ENCODE measurements at regions not wholly inside any gene's neighbourhood (a gene's known extent, or its start where the extent isn't known, plus 50 kb on each side); places are given as distances from the start of the nearest gene placed in this dataset.

DNA sequence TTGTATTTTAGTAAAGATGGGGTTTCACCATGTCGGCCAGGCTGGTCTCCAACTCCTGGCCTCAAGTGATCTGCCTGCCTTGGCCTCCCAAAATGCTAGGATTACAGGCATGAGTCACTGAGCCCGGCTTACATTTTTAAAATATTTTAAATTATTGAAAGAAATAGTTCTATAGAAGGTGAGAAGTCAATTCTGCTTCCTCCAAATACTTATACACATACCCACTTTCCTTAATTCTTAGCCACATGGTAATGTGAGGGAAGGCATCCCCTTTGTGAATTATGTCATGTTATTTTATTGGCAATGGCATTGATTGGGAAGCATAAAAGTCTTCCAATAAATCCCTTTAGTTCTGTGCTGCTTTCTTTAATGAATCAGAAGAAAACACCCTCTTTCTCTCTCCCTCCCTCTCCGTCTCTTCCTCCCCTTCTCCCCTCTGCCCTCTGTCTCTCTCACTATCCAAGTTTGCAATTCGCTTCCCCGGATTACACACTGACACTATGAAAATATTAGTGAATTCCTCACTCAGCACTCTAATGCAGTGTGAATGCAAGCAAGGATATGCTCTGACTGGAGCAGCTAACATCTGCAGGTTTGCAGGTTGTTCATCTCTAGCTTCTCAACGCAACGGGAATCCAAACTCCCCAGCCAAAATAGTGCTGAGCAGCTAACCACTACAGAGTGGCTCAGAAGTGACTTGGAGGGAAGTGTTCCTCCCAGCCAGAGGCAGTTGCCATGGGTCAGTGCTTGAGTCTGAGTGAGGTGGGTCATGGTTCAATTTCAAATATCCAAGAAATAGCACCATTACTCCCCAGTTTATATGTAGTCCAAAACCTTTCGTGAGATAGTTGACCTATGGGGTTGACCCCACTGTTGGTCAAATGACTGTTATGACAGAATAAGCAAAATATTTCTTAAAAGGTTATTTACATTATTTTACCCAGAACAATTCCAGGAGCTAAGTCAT is 77.8 kb upstream of the CD55 start:
- Histone ChIP-seq H3K27me3 (no peaks in the 10 kb centered on the region), H3K4me1 (no peaks in the 10 kb centered on the region), H3K36me3 (no peaks in the 10 kb centered on the region), H3K4me3 (no peak overlapping the region), H3K9me3 (no peaks in the 10 kb centered on the region), H3K27ac (no peak overlapping the region)
- whole genome bisulfite sequencing, 2 donors: 84 to 88% methylated on average over 8 of the region's 8 CpGs
- TF ChIP-seq POLR2AphosphoS5 (IDR thresholded peaks at IDR 0.05): no peak
- TF ChIP-seq, protein P1, sequence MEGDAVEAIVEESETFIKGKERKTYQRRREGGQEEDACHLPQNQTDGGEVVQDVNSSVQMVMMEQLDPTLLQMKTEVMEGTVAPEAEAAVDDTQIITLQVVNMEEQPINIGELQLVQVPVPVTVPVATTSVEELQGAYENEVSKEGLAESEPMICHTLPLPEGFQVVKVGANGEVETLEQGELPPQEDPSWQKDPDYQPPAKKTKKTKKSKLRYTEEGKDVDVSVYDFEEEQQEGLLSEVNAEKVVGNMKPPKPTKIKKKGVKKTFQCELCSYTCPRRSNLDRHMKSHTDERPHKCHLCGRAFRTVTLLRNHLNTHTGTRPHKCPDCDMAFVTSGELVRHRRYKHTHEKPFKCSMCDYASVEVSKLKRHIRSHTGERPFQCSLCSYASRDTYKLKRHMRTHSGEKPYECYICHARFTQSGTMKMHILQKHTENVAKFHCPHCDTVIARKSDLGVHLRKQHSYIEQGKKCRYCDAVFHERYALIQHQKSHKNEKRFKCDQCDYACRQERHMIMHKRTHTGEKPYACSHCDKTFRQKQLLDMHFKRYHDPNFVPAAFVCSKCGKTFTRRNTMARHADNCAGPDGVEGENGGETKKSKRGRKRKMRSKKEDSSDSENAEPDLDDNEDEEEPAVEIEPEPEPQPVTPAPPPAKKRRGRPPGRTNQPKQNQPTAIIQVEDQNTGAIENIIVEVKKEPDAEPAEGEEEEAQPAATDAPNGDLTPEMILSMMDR (IDR thresholded peaks at IDR 0.05): no peak
- TF ChIP-seq POLR2A (IDR thresholded peaks at IDR 0.05): no peak
- TF ChIP-seq EP300 (IDR thresholded peaks at IDR 0.05): no peak
- intact Hi-C loops (cut with DNase I): no loop called here
- no peak for DNase-seq

DNA sequence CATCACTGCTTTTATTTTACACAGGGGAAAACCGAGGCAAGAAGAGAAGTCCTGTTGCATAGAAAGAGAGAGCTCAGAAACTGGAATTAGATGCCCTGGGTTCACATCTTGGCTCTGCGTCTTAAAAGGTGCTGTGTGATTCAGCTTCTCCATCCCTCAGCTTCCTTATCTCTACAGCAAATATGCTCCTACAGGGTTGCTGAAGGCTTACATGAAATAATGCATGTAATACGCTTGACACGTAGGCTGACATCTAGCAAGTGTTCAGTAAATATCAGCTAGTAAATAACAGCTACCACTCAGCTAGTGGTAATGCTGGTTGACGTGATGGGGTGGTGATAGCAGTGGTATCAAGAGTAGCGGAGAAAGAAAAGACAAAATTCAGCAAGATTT is 77.1 kb upstream of the CD55 start:
- Histone ChIP-seq H3K9me3 (no peaks in the 10 kb centered on the region), H3K4me3 (no peak overlapping the region), H3K4me1 (no peaks in the 10 kb centered on the region), H3K27me3 (no peaks in the 10 kb centered on the region), H3K27ac (no peak overlapping the region), H3K36me3 (no peaks in the 10 kb centered on the region)
- 92% methylated on average over 6 of the region's 6 CpGs for WGBS, 2 donors
- no peak for DNase-seq
- TF ChIP-seq, protein P1 (IDR thresholded peaks at IDR 0.05): no peak
- TF ChIP-seq EP300 (IDR thresholded peaks at IDR 0.05) (no peak), POLR2A (IDR thresholded peaks at IDR 0.05) (no peak), POLR2AphosphoS5 (IDR thresholded peaks at IDR 0.05) (no peak)
- intact Hi-C loops (cut with DNase I): no loop called here

DNA sequence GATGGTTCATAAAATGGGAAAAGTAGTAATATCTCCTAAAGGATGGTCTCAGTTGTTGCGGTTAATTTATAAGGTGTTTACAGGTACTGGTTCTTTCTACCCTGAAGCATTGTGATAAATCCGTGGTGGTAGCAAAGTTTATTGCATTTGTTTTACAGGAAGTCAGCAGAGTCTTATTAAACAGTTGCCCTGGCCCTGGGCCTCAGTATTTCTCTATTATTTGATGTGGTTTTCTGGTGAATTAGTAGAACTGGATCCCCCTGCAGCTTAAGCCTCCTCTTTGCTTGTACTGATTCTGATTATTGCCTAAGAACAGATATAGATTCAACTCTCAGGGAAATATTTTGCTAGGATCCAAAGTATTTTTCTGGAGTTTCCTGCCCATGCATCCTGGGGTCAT is 76.4 kb upstream of the CD55 start:
- no peak for DNase-seq
- no peaks in the 10 kb centered on the region for H3K4me1 ChIP-seq
- 52 to 64% methylated on average over 2 of the region's 2 CpGs for WGBS, 2 donors
- no peak overlapping the region for H3K4me3 ChIP-seq
- intact Hi-C loops (cut with DNase I): no loop called here
- H3K27ac ChIP-seq: no peak overlapping the region
- TF ChIP-seq POLR2AphosphoS5 (IDR thresholded peaks at IDR 0.05): no peak
- TF ChIP-seq EP300 (IDR thresholded peaks at IDR 0.05): no peak
- TF ChIP-seq, protein P1 (IDR thresholded peaks at IDR 0.05): no peak
- no peak for TF ChIP-seq POLR2A (IDR thresholded peaks at IDR 0.05)
- no peaks in the 10 kb centered on the region for H3K27me3 ChIP-seq
- no peaks in the 10 kb centered on the region for H3K9me3 ChIP-seq
- no peaks in the 10 kb centered on the region for H3K36me3 ChIP-seq

DNA sequence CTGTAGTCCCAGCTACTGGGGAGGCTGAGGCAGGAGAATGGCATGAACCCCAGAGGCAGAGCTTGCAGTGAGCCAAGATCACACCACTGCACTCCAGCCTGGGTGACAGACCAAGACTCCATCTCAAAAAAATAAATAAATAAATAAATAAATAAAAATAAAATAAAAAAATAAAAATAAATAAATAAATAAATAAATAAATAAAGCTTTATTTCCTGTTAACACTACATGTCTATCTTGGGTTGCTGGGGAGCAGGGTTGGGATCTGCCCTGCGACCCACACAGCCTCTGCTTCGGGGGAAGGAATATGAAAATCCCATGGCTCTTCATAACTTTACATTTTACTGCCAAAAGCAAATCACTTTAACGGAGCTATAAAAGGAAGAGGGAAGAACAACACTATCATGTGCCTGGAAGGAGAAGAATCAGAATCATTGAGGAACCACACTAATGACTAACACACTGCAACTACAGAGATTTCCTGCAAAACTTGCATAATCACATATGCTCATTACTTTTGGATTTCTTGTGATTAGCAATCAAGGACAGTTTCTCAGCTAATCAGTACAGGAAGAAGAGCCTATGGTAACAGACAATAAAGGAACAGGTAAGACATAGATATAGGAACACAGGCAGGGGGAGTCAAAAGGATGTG is 72.8 kb upstream of the CD55 start:
- H3K4me3 ChIP-seq: no peak overlapping the region
- no peaks in the 10 kb centered on the region for H3K36me3 ChIP-seq
- H3K27ac ChIP-seq: no peak overlapping the region

More for the DNA sequence above, 72.8 kb upstream of the CD55 start:
- intact Hi-C loops (cut with DNase I): no loop called here
- H3K9me3 ChIP-seq: no peaks in the 10 kb centered on the region
- DNase-seq: no peak
- H3K4me1 ChIP-seq: no peaks in the 10 kb centered on the region
- TF ChIP-seq POLR2AphosphoS5 (IDR thresholded peaks at IDR 0.05) (no peak), POLR2A (IDR thresholded peaks at IDR 0.05) (no peak), EP300 (IDR thresholded peaks at IDR 0.05) (no peak)
- TF ChIP-seq, protein P1 (IDR thresholded peaks at IDR 0.05): no peak
- WGBS, 2 donors: 34 to 58% methylated on average over 3 of the region's 3 CpGs
- H3K27me3 ChIP-seq: no peaks in the 10 kb centered on the region
